ENCODE measurements at regions not wholly inside any gene's neighbourhood (a gene's known extent, or its start where the extent isn't known, plus 50 kb on each side); places are given as distances from the start of the nearest gene placed in this dataset.

DNA sequence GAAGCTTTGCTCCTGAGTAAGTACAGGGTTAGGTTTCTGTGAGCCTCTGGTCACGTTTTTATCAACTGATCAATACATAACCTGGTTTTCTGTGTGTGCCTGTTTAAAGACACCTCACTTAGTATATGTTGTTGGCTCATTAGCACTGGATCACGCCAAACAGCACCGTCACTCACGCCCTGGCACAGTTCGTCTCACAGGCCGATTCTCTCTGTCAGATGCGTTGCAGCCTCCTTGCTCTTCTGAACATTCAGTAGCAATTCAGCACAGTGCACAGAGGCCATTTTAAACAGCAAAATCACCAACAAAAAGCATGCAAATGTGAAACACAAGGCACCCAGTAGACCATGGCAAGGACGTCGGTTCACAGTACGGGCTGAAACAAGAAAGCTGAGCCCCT is 288.5 kb downstream of the IRS2 start:
- H3K4me1 Mint-ChIP-seq, result no peaks in the 10 kb centered on the region
- 92% methylated on average over 9 of the region's 10 CpGs for WGBS (ENCODE audit: insufficient coverage)
- H3K4me1 ChIP-seq (ENCODE audit: control insufficient read depth in 1 of 2, extremely low read depth in 1 of 2, insufficient read depth in 2 of 2, low read length in 2 of 2), result no peaks in the 10 kb centered on the region
- DNase-seq (no peak), ATAC-seq (replicated peaks in 1 of 4) (no peak)
- POLR2A ChIA-PET, result no interaction called here
- H3K4me3 Mint-ChIP-seq, result no peak overlapping the region
- peaks cover 0 to 3% of the 10 kb centered on the region in 2 donors for H3K27me3 Mint-ChIP-seq
- H3K9me3 Mint-ChIP-seq, result no peaks in the 10 kb centered on the region
- no peak overlapping the region for H3K4me3 ChIP-seq (ENCODE audit: control insufficient read depth in 1 of 2, extremely low read depth in 1 of 2, low read length in 1 of 2)
- no peaks in the 10 kb centered on the region for H3K36me3 Mint-ChIP-seq
- CTCF ChIA-PET, result no interaction called here
- H3K27ac ChIP-seq (ENCODE audit: low read length), result no peak overlapping the region
- no peaks in the 10 kb centered on the region for H3K36me3 ChIP-seq (ENCODE audit: control insufficient read depth in 2 of 2, extremely low read depth in 1 of 2, insufficient read depth in 1 of 2, low read length in 1 of 2)
- H3K27ac Mint-ChIP-seq, result no peak overlapping the region
- H3K27me3 ChIP-seq (replicated peaks in 1 of 2; ENCODE audit: control insufficient read depth in 2 of 2, extremely low read depth in 1 of 2, insufficient read depth in 2 of 2, low read length in 1 of 2), result peaks cover 0 to 3% of the 10 kb centered on the region in 2 experiments
- H3K9me3 ChIP-seq, result no peaks in the 10 kb centered on the region

DNA sequence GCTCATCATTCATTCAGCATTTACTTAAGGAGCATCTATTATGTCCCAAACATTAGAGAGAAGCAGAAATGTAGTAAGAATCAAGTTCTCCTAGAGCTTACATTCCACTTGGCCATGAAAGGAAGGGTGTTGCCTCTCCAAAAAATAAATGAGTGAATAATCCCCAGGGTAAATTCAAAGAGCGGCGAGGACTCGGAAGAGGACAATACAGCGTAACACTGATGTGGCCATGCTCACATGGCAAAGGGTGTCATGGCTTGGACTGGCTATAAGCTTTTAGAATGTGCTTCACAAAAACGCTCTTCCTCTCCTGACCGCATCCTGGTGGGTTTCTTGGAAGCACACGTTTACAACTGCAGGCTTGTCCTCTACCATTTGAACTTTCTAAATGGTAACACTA is 290.2 kb downstream of the IRS2 start:
- Mint-ChIP-seq H3K4me3 (no peak overlapping the region), H3K27me3 (peaks cover 3 to 4% of the 10 kb centered on the region in 2 donors), H3K36me3 (no peaks in the 10 kb centered on the region), H3K4me1 (no peaks in the 10 kb centered on the region), H3K27ac (no peak overlapping the region), H3K9me3 (no peaks in the 10 kb centered on the region)
- Histone ChIP-seq H3K4me1 (ENCODE audit: control insufficient read depth in 1 of 2, extremely low read depth in 1 of 2, insufficient read depth in 2 of 2, low read length in 2 of 2) (no peaks in the 10 kb centered on the region), H3K27ac (ENCODE audit: low read length) (no peak overlapping the region), H3K9me3 (no peaks in the 10 kb centered on the region), H3K27me3 (replicated peaks in 1 of 2; ENCODE audit: control insufficient read depth in 2 of 2, extremely low read depth in 1 of 2, insufficient read depth in 2 of 2, low read length in 1 of 2) (peaks cover 0 to 3% of the 10 kb centered on the region in 2 experiments), H3K36me3 (ENCODE audit: control insufficient read depth in 2 of 2, extremely low read depth in 1 of 2, insufficient read depth in 1 of 2, low read length in 1 of 2) (no peaks in the 10 kb centered on the region), H3K4me3 (ENCODE audit: control insufficient read depth in 1 of 2, extremely low read depth in 1 of 2, low read length in 1 of 2) (no peak overlapping the region)
- ATAC-seq (replicated peaks in 1 of 4) (no peak), DNase-seq (no peak)
- ChIA-PET POLR2A (no interaction called here), CTCF (no interaction called here)
- 89% methylated on average over 4 of the region's 7 CpGs for WGBS (ENCODE audit: insufficient coverage)

DNA sequence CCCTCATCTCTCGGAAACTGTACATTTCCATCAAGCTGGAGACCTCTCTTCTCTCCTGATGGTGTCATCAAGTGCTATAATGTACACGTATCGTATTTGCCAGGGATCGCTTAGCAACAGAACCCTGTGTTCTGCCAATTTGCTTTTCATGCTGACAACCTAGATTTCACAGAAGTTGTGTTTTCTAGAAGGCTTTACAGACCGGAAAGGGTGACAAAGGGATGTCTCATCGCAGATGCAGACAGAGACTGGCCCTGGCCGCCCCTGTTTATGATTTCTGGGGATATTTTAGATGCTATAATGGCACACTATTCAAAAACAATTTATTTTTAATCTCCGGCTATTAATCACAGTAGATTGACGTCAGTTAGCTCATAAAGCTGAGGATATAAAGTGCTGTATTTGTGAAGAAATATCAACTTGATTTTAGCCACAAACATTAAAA is 291.4 kb downstream of the IRS2 start:
- Histone ChIP-seq H3K9me3 (no peaks in the 10 kb centered on the region), H3K27me3 (replicated peaks in 1 of 2; ENCODE audit: control insufficient read depth in 2 of 2, extremely low read depth in 1 of 2, insufficient read depth in 2 of 2, low read length in 1 of 2) (no peaks in the 10 kb centered on the region), H3K27ac (ENCODE audit: low read length) (no peak overlapping the region), H3K4me1 (ENCODE audit: control insufficient read depth in 1 of 2, extremely low read depth in 1 of 2, insufficient read depth in 2 of 2, low read length in 2 of 2) (no peaks in the 10 kb centered on the region), H3K36me3 (ENCODE audit: control insufficient read depth in 2 of 2, extremely low read depth in 1 of 2, insufficient read depth in 1 of 2, low read length in 1 of 2) (no peaks in the 10 kb centered on the region), H3K4me3 (ENCODE audit: control insufficient read depth in 1 of 2, extremely low read depth in 1 of 2, low read length in 1 of 2) (no peak overlapping the region)
- H3K4me1 Mint-ChIP-seq, result no peaks in the 10 kb centered on the region
- ChIA-PET CTCF (no interaction called here), POLR2A (no interaction called here)
- DNase-seq (no peak), ATAC-seq (replicated peaks in 1 of 4) (no peak)
- no peaks in the 10 kb centered on the region for H3K36me3 Mint-ChIP-seq
- H3K27me3 Mint-ChIP-seq, result peaks cover 3 to 4% of the 10 kb centered on the region in 2 donors
- no peaks in the 10 kb centered on the region for H3K9me3 Mint-ChIP-seq
- no peak overlapping the region for H3K4me3 Mint-ChIP-seq
- no peak overlapping the region for H3K27ac Mint-ChIP-seq
- WGBS (ENCODE audit: insufficient coverage), result 83% methylated on average over 4 of the region's 9 CpGs

DNA sequence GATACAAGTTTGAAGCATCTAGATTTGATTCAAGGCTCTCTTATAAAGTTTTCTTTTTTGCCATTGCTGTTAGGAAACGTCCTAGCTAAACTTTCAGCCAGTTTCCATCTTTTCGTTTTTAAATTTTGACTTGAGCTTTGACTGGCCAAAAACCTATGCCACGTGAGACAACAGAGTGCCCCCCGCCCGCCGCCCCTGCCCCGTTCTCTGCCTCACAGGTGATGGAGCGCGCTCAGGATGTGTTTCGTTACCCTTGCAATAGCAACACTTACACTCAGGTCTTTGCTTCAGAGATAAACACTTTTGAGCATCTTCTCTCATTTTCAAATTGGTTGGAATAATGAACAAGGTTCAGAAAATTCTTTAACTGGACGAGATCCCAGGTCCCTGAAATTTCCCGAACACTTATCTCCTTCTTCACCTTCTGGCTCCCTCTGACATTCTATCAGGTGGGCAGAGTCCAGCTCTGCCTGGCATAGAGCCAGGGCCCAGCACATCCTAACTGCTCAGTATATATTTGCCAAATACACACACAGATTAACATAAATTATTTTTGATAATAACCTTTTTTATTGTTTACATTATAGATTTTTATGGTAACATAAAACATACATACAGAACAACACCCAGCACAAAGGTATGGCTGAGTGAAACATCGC is 301.1 kb downstream of the IRS2 start:
- no peaks in the 10 kb centered on the region for H3K9me3 Mint-ChIP-seq
- H3K4me1 Mint-ChIP-seq, result peaks cover 0 to 2% (median 0%) of the 10 kb centered on the region in 3 donors
- Histone ChIP-seq H3K4me1 (ENCODE audit: control insufficient read depth in 1 of 2, extremely low read depth in 1 of 2, insufficient read depth in 2 of 2, low read length in 2 of 2) (no peaks in the 10 kb centered on the region), H3K27me3 (replicated peaks in 1 of 2; ENCODE audit: control insufficient read depth in 2 of 2, extremely low read depth in 1 of 2, insufficient read depth in 2 of 2, low read length in 1 of 2) (no peaks in the 10 kb centered on the region), H3K4me3 (ENCODE audit: control insufficient read depth in 1 of 2, extremely low read depth in 1 of 2, low read length in 1 of 2) (no peak overlapping the region), H3K36me3 (ENCODE audit: control insufficient read depth in 2 of 2, extremely low read depth in 1 of 2, insufficient read depth in 1 of 2, low read length in 1 of 2) (no peaks in the 10 kb centered on the region), H3K27ac (ENCODE audit: low read length) (no peak overlapping the region), H3K9me3 (no peaks in the 10 kb centered on the region)
- 85% methylated on average over 7 of the region's 13 CpGs for WGBS (ENCODE audit: insufficient coverage)
- no peaks in the 10 kb centered on the region for H3K36me3 Mint-ChIP-seq
- ChIA-PET CTCF (no interaction called here), POLR2A (interaction anchor here in 1 of 2 donors (0.7 kb wide), 1 partner anchor 17 kb away, joined by 3 read pairs; no protein-coding TSS in a partner anchor)
- H3K27me3 Mint-ChIP-seq, result no peaks in the 10 kb centered on the region
- H3K27ac Mint-ChIP-seq, result no peak overlapping the region
- ATAC-seq (replicated peaks in 1 of 4) (no peak), DNase-seq (no peak)
- no peak overlapping the region for H3K4me3 Mint-ChIP-seq

DNA sequence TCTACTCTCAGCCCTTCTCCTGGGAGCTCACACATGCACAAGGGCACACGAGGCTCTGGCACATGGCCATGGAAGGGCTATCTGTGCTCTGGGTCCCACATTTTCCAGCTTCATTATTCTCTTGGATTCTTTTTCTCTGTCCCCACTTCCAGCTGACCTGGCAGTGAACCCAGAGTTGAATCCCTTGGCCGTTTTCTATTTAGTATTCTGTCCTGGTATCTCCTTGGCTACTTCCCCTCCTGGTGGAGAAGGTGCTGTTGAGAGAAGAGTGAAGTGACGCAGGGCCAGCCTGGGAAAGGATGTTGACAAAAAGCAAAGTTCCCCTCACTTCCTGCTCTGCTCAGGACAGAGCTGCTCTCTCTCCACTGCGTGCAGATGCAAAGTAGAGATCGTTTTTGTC is 303.1 kb downstream of the IRS2 start:
- CTCF ChIA-PET, result no interaction called here
- no peak for ATAC-seq (replicated peaks in 1 of 4)
- H3K36me3 Mint-ChIP-seq, result no peaks in the 10 kb centered on the region
- 64% methylated on average over 1 of the region's 5 CpGs for WGBS (ENCODE audit: insufficient coverage)
- no peak overlapping the region for H3K27ac Mint-ChIP-seq
- peaks cover 0 to 4% of the 10 kb centered on the region in 2 donors for H3K27me3 Mint-ChIP-seq
- Histone ChIP-seq H3K9me3 (no peaks in the 10 kb centered on the region), H3K4me3 (ENCODE audit: control insufficient read depth in 1 of 2, extremely low read depth in 1 of 2, low read length in 1 of 2) (no peak overlapping the region), H3K4me1 (ENCODE audit: control insufficient read depth in 1 of 2, extremely low read depth in 1 of 2, insufficient read depth in 2 of 2, low read length in 2 of 2) (no peaks in the 10 kb centered on the region), H3K36me3 (ENCODE audit: control insufficient read depth in 2 of 2, extremely low read depth in 1 of 2, insufficient read depth in 1 of 2, low read length in 1 of 2) (no peaks in the 10 kb centered on the region), H3K27ac (ENCODE audit: low read length) (no peak overlapping the region), H3K27me3 (replicated peaks in 1 of 2; ENCODE audit: control insufficient read depth in 2 of 2, extremely low read depth in 1 of 2, insufficient read depth in 2 of 2, low read length in 1 of 2) (no peaks in the 10 kb centered on the region)
- POLR2A ChIA-PET, result no interaction called here
- no peak overlapping the region for H3K4me3 Mint-ChIP-seq
- no peak for DNase-seq
- H3K9me3 Mint-ChIP-seq, result no peaks in the 10 kb centered on the region
- peaks cover 0 to 2% (median 0%) of the 10 kb centered on the region in 3 donors for H3K4me1 Mint-ChIP-seq

DNA sequence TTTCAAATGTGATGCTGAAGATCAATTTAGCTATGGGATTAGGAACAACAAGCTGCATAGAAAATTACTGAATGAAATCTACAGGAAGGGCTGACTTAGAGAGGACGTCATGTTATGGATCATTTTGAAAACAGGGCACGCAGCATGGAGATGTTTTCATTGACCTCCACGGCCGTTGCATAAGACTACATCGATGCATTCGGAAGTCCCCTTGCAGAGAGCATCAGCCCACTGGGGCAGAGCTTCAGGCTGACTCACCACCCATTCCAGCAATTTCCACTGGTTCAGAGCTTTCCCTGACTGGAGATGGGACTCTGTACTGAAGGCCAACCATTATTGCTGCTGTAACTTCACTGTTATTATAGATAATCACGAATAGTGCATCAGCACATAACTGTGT is 305.3 kb downstream of the IRS2 start:
- H3K4me3 Mint-ChIP-seq, result no peak overlapping the region
- 85% methylated on average over 6 of the region's 7 CpGs for WGBS (ENCODE audit: insufficient coverage)
- no peak overlapping the region for H3K27ac Mint-ChIP-seq
- Histone ChIP-seq H3K27me3 (replicated peaks in 1 of 2; ENCODE audit: control insufficient read depth in 2 of 2, extremely low read depth in 1 of 2, insufficient read depth in 2 of 2, low read length in 1 of 2) (no peaks in the 10 kb centered on the region), H3K4me3 (ENCODE audit: control insufficient read depth in 1 of 2, extremely low read depth in 1 of 2, low read length in 1 of 2) (no peak overlapping the region), H3K4me1 (ENCODE audit: control insufficient read depth in 1 of 2, extremely low read depth in 1 of 2, insufficient read depth in 2 of 2, low read length in 2 of 2) (no peaks in the 10 kb centered on the region), H3K27ac (ENCODE audit: low read length) (no peak overlapping the region), H3K36me3 (ENCODE audit: control insufficient read depth in 2 of 2, extremely low read depth in 1 of 2, insufficient read depth in 1 of 2, low read length in 1 of 2) (no peaks in the 10 kb centered on the region), H3K9me3 (no peaks in the 10 kb centered on the region)
- H3K4me1 Mint-ChIP-seq, result peaks cover 0 to 5% (median 2%) of the 10 kb centered on the region in 3 donors
- ATAC-seq (replicated peaks in 1 of 4) (no peak), DNase-seq (no peak)
- peaks cover 3 to 9% of the 10 kb centered on the region in 2 donors for H3K27me3 Mint-ChIP-seq
- H3K9me3 Mint-ChIP-seq, result no peaks in the 10 kb centered on the region
- ChIA-PET POLR2A (no interaction called here), CTCF (no interaction called here)
- H3K36me3 Mint-ChIP-seq, result no peaks in the 10 kb centered on the region
